ENCODE measurements at regions not wholly inside any gene's neighbourhood (a gene's known extent, or its start where the extent isn't known, plus 50 kb on each side); places are given as distances from the start of the nearest gene placed in this dataset.

GRCh38 chr6:21327326-21328112, 266.0 kb upstream of the SOX4 start:
- TF ChIP-seq CTCF (IDR thresholded peaks at IDR 0.05) (no peak), POLR2A (IDR thresholded peaks at IDR 0.05) (no peak)

Measured in adrenal gland (tissue), 5 donors.